Neuronal stem cell (in vitro differentiated cells): ENCODE measurements at regions not wholly inside any gene's neighbourhood (a gene's known extent, or its start where the extent isn't known, plus 50 kb on each side); places are given as distances from the start of the nearest gene placed in this dataset.

ENCODE experiments used
- DNase-seq: peaks from one replicate; pipeline ENCODE4 v3.0.0-alpha.2; 2013; ENCODE audit warnings: low spot score
- H2AFZ ChIP-seq: one replicate; pipeline ENCODE4 v1.6.1; 2013; ENCODE audit warnings: mild to moderate bottlenecking, low read length, inconsistent platforms
- H2AK5ac ChIP-seq: 2 replicates; pipeline ENCODE4 v1.6.1; 2013; ENCODE audit warnings: low read depth, mild to moderate bottlenecking, inconsistent platforms, low read length, moderate library complexity, mixed read lengths
- H2BK120ac ChIP-seq: 2 replicates; pipeline ENCODE4 v1.6.1; 2013; ENCODE audit warnings: low read depth, mild to moderate bottlenecking, inconsistent platforms, low read length, moderate library complexity, mixed read lengths
- H2BK12ac ChIP-seq: one replicate; pipeline ENCODE4 v1.6.1; 2013; ENCODE audit warnings: low read length, inconsistent platforms
- H2BK15ac ChIP-seq: 2 replicates; pipeline ENCODE4 v1.6.1; 2013; ENCODE audit warnings: mild to moderate bottlenecking, low read length, inconsistent platforms, mixed read lengths
- H2BK5ac ChIP-seq: one replicate; pipeline ENCODE4 v1.6.1; 2013; ENCODE audit warnings: inconsistent platforms, mild to moderate bottlenecking, low read length, moderate library complexity
- H3K14ac ChIP-seq: one replicate; pipeline ENCODE4 v1.6.1; 2013; ENCODE audit warnings: low read length, inconsistent platforms
- H3K18ac ChIP-seq: 2 replicates; pipeline ENCODE4 v1.6.1; 2013; ENCODE audit warnings: low read length, inconsistent platforms
- H3K23ac ChIP-seq: 2 replicates; pipeline ENCODE4 v1.6.1; 2013; ENCODE audit warnings: low read depth, mild to moderate bottlenecking, mixed read lengths, low read length, inconsistent platforms; ENCODE audit not compliant: poor library complexity
- H3K27ac ChIP-seq: replicated peaks from 3 replicates; pipeline ENCODE4 v1.5.1; 2013; ENCODE audit warnings: low read length, inconsistent platforms
- H3K27me3 ChIP-seq, 3 experiments: 2 replicates each; pipeline ENCODE4 v1.6.1; 2013; ENCODE audit warnings: low read length in 3 of 3, mild to moderate bottlenecking in 2 of 3, inconsistent platforms in 1 of 3, low read depth in 1 of 3, mixed read lengths in 1 of 3, moderate library complexity in 1 of 3; ENCODE audit not compliant: control insufficient read depth in 3 of 3, insufficient read depth in 3 of 3
- H3K36me3 ChIP-seq, 2 donors: replicated peaks in 1 of 2; 2 replicates each; pipeline ENCODE4 v1.6.1; 2013; ENCODE audit warnings: low read length in 2 of 2; ENCODE audit not compliant: control insufficient read depth in 2 of 2, insufficient read depth in 2 of 2
- H3K4ac ChIP-seq: 2 replicates; pipeline ENCODE4 v1.6.1; 2013; ENCODE audit warnings: inconsistent platforms, mild to moderate bottlenecking, low read length, moderate library complexity
- H3K4me1 ChIP-seq, 2 donors: 1 replicate in 1 of 2; 2 replicates in 1 of 2; pipeline ENCODE4 v1.6.1; 2013; ENCODE audit warnings: low read length in 2 of 2, low read depth in 1 of 2; ENCODE audit not compliant: control insufficient read depth in 2 of 2, insufficient read depth in 1 of 2
- H3K4me2 ChIP-seq: one replicate; pipeline ENCODE4 v1.6.1; 2013; ENCODE audit warnings: mild to moderate bottlenecking, low read length, inconsistent platforms; ENCODE audit not compliant: insufficient read depth, poor library complexity, severe bottlenecking
- H3K4me3 ChIP-seq, 2 donors: 2 replicates each; pipeline ENCODE4 v1.5.1; 2013; ENCODE audit warnings: low read length in 2 of 2, mild to moderate bottlenecking in 2 of 2, inconsistent platforms in 1 of 2, moderate library complexity in 1 of 2
- H3K79me1 ChIP-seq: one replicate; pipeline ENCODE4 v1.6.1; 2013; ENCODE audit warnings: low read depth, mild to moderate bottlenecking, inconsistent platforms, low read length, moderate library complexity
- H3K9ac ChIP-seq: one replicate; pipeline ENCODE4 v1.6.1; 2013; ENCODE audit warnings: mild to moderate bottlenecking, low read depth, low read length, inconsistent platforms; ENCODE audit not compliant: poor library complexity
- H3K9me3 ChIP-seq, 2 donors: replicated peaks in 1 of 2; 2 replicates each; pipeline versions ENCODE3 to v1.6.1; 2013; ENCODE audit warnings: low read length in 2 of 2, mild to moderate bottlenecking in 2 of 2, inconsistent platforms in 1 of 2, low read depth in 1 of 2, mixed read lengths in 1 of 2, moderate library complexity in 1 of 2; ENCODE audit not compliant: control insufficient read depth in 2 of 2, insufficient read depth in 1 of 2
- H4K8ac ChIP-seq: one replicate; pipeline ENCODE4 v1.6.1; 2013; ENCODE audit warnings: low read depth, mild to moderate bottlenecking, inconsistent platforms, low read length, moderate library complexity
- H4K91ac ChIP-seq: one replicate; pipeline ENCODE4 v1.6.1; 2013; ENCODE audit warnings: low read length, low read depth, mild to moderate bottlenecking, inconsistent platforms; ENCODE audit not compliant: poor library complexity
- WGBS, 2 donors: extraction: QIAGEN DNeasy Blood & Tissue Kit; methylation state at CpG; one replicate each; pipeline ENCODE4 v1.1.7; 2013; ENCODE audit warnings: missing lambda C conversion rate in 2 of 2, mixed read lengths in 1 of 2; ENCODE audit not compliant: insufficient read length in 2 of 2, insufficient replicate concordance in 1 of 2; ENCODE audit errors: extremely low coverage in 2 of 2; 5-methylcytosine and 5-hydroxymethylcytosine counted together

DNA sequence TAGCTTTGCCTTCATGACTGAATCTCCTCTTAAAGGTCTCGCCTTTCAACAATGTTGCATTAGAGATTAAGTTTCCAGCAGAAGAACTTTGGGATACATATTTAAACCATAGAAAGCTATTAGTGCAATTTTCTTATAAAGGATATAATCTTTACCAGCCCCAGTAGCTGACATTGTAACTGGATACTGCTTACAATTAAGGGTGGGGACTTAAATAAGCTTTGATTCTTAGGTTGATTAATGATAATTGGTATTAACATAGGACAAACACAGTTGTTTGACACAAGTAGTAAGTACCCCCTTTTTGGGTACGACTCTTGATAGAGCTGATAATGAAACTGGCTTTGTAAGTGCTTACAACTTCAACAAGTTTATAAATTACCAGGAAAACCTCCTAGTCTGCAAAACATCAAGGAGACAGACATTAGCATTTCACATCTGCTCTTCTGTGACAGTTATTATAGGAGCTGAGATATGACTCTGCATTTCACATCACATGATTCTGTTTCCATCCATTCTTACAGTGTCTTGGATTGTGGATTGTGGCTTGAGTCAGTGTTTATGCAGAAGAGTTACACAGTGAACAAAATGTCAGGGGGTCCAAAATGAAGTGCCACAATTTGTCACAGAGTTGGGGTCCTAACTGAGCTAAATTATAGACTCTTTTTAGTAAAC is 249.1 kb upstream of the E2F7 start:
- no peak overlapping the region for H2AK5ac ChIP-seq
- no peaks in the 10 kb centered on the region for H3K36me3 ChIP-seq
- no peak overlapping the region for H3K4me2 ChIP-seq
- no peaks in the 10 kb centered on the region for H3K9me3 ChIP-seq
- H3K4me3 ChIP-seq, result no peak overlapping the region
- H3K27me3 ChIP-seq, result peaks cover 0 to 5% (median 0%) of the 10 kb centered on the region in 3 experiments
- H3K18ac ChIP-seq, result no peak overlapping the region
- no peak overlapping the region for H2BK5ac ChIP-seq
- H3K9ac ChIP-seq, result no peak overlapping the region
- H3K27ac ChIP-seq, result no peak overlapping the region
- no peak overlapping the region for H4K91ac ChIP-seq
- peaks cover 0 to 5% of the 10 kb centered on the region in 2 donors for H3K4me1 ChIP-seq
- no peak overlapping the region for H2BK120ac ChIP-seq
- H3K23ac ChIP-seq, result no peak overlapping the region
- no peaks in the 10 kb centered on the region for H3K79me1 ChIP-seq
- no peak overlapping the region for H3K4ac ChIP-seq
- H2BK12ac ChIP-seq, result no peak overlapping the region
- no peak overlapping the region for H2BK15ac ChIP-seq
- H2AFZ ChIP-seq, result no peak overlapping the region
- WGBS, 2 donors, result no CpG with 5 or more reads among the region's 2 CpGs
- H4K8ac ChIP-seq, result no peak overlapping the region
- DNase-seq, result no peak
- no peak overlapping the region for H3K14ac ChIP-seq

- DNase-seq, result no peak
- H4K8ac ChIP-seq, result no peak overlapping the region
- no CpG with 5 or more reads among the region's 2 CpGs for WGBS, 2 donors
- no peaks in the 10 kb centered on the region for H3K79me1 ChIP-seq
- H2AFZ ChIP-seq, result no peak overlapping the region
- no peak overlapping the region for H2BK120ac ChIP-seq
- no peak overlapping the region for H4K91ac ChIP-seq
- no peaks in the 10 kb centered on the region for H3K9me3 ChIP-seq
- peaks cover 0 to 3% of the 10 kb centered on the region in 2 donors for H3K4me1 ChIP-seq
- no peaks in the 10 kb centered on the region for H3K36me3 ChIP-seq
- H3K9ac ChIP-seq, result no peak overlapping the region
- no peaks in the 10 kb centered on the region for H3K27me3 ChIP-seq
- no peak overlapping the region for H3K14ac ChIP-seq
- H3K27ac ChIP-seq, result no peak overlapping the region
- no peak overlapping the region for H2BK12ac ChIP-seq
- H2AK5ac ChIP-seq, result no peak overlapping the region
- H3K4me3 ChIP-seq, result no peak overlapping the region
- H3K4me2 ChIP-seq, result no peak overlapping the region
- no peak overlapping the region for H3K23ac ChIP-seq
- H2BK5ac ChIP-seq, result no peak overlapping the region
- no peak overlapping the region for H3K18ac ChIP-seq
- H3K4ac ChIP-seq, result no peak overlapping the region
- no peak overlapping the region for H2BK15ac ChIP-seq
Observed at GRCh38 chr12:77308056-77308455, 242.7 kb upstream of the E2F7 start.

GRCh38 chr12:77300811-77301210 is 235.4 kb upstream of the E2F7 start:
- no peak overlapping the region for H2AK5ac ChIP-seq
- no CpG with 5 or more reads among the region's 1 CpG for WGBS, 2 donors
- no peak overlapping the region for H3K14ac ChIP-seq
- no peak overlapping the region for H3K4me3 ChIP-seq
- H2BK5ac ChIP-seq, result no peak overlapping the region
- no peaks in the 10 kb centered on the region for H3K4me1 ChIP-seq
- DNase-seq, result no peak
- H3K4me2 ChIP-seq, result no peak overlapping the region
- H4K91ac ChIP-seq, result no peak overlapping the region
- H3K18ac ChIP-seq, result no peak overlapping the region
- no peaks in the 10 kb centered on the region for H3K9me3 ChIP-seq
- no peak overlapping the region for H2BK120ac ChIP-seq
- H3K27ac ChIP-seq, result no peak overlapping the region
- H3K9ac ChIP-seq, result no peak overlapping the region
- no peak overlapping the region for H2BK15ac ChIP-seq
- H4K8ac ChIP-seq, result no peak overlapping the region
- H3K23ac ChIP-seq, result no peak overlapping the region
- no peak overlapping the region for H2BK12ac ChIP-seq
- H2AFZ ChIP-seq, result no peak overlapping the region
- H3K27me3 ChIP-seq, result peaks cover 0 to 4% (median 0%) of the 10 kb centered on the region in 3 experiments
- no peak overlapping the region for H3K4ac ChIP-seq
- no peaks in the 10 kb centered on the region for H3K79me1 ChIP-seq
- H3K36me3 ChIP-seq, result no peaks in the 10 kb centered on the region

DNA sequence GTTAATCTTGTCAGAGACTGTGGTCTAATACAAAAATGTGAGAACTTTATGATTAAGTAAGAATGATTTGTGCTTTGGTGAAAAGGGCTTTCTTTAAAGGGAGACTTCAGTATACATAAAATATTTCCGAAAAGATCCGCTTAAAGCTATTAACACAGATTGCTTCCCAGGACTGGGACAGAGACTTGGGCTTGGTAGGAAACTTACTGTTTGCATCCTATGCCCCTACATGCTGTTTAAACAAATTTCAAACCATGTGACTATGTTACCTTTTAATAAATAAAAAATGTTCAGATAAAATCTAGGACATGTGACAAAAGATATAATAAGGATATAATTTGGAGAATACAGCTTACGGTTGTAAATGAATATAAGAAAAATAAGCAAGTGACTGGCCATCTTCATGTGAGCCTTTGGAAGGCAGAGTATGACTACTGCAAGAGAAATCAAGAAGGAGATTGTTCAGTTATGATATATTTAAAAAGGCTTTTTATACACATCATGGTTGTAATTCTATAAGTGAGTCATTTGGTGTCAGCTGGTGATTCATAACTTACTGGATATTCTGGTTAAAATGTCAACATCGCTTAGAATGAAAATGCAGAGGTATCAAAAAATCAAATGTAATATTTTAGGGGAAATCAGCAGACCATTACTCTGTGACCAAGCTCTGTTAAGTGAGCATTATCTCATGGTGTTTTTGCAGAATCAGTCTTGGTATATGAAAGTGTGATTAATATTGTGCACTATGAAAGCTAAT is 234.7 kb upstream of the E2F7 start:
- H3K9ac ChIP-seq, result no peak overlapping the region
- no peak overlapping the region for H3K14ac ChIP-seq
- no peak overlapping the region for H3K4me2 ChIP-seq
- H3K79me1 ChIP-seq, result no peaks in the 10 kb centered on the region
- H3K36me3 ChIP-seq, result no peaks in the 10 kb centered on the region
- DNase-seq, result no peak
- no peak overlapping the region for H3K18ac ChIP-seq
- no peak overlapping the region for H2AFZ ChIP-seq
- no peaks in the 10 kb centered on the region for H3K4me1 ChIP-seq
- no peak overlapping the region for H2AK5ac ChIP-seq
- no peak overlapping the region for H3K4ac ChIP-seq
- H3K4me3 ChIP-seq, result no peak overlapping the region
- peaks cover 0 to 4% (median 0%) of the 10 kb centered on the region in 3 experiments for H3K27me3 ChIP-seq
- H4K8ac ChIP-seq, result no peak overlapping the region
- H2BK12ac ChIP-seq, result no peak overlapping the region
- no peak overlapping the region for H2BK5ac ChIP-seq
- 100% methylated on average over 1 of the region's 4 CpGs; no CpG with 5 or more reads in 1 of the 2 donors for WGBS, 2 donors
- H2BK120ac ChIP-seq, result no peak overlapping the region
- H4K91ac ChIP-seq, result no peak overlapping the region
- no peak overlapping the region for H3K23ac ChIP-seq
- H3K27ac ChIP-seq, result no peak overlapping the region
- no peak overlapping the region for H2BK15ac ChIP-seq
- no peaks in the 10 kb centered on the region for H3K9me3 ChIP-seq
